T-helper 2 cell treated with Interferon-gamma antibody and Interleukin-4, amounts not matched to agents 5 μg/mL and 100 μg/mL, for 36 hours (primary cell): ENCODE measurements at regions not wholly inside any gene's neighbourhood (a gene's known extent, or its start where the extent isn't known, plus 50 kb on each side); places are given as distances from the start of the nearest gene placed in this dataset.

Experiments
- DNase-seq: peaks from one replicate; pipeline ENCODE4 v3.0.0; 2021; ENCODE audit warnings: low spot score
- H3K27ac Mint-ChIP-seq: one replicate; pipeline ENCODE4 v1.8.0; 2021; ENCODE audit warnings: mild to moderate bottlenecking, mixed read lengths
- H3K27me3 Mint-ChIP-seq: one replicate; pipeline ENCODE4 v1.8.0; 2021; ENCODE audit warnings: low read depth, mixed read lengths
- H3K36me3 Mint-ChIP-seq: one replicate; pipeline ENCODE4 v1.8.0; 2021; ENCODE audit warnings: low read depth, mixed read lengths
- H3K4me1 Mint-ChIP-seq: one replicate; pipeline ENCODE4 v1.8.0; 2021; ENCODE audit warnings: low read depth, mixed read lengths
- H3K4me3 Mint-ChIP-seq: one replicate; pipeline ENCODE4 v1.8.0; 2022; ENCODE audit warnings: mild to moderate bottlenecking, moderate library complexity, mixed read lengths
- H3K9me3 Mint-ChIP-seq: one replicate; pipeline ENCODE4 v1.8.0; 2021; ENCODE audit warnings: mixed read lengths

DNA sequence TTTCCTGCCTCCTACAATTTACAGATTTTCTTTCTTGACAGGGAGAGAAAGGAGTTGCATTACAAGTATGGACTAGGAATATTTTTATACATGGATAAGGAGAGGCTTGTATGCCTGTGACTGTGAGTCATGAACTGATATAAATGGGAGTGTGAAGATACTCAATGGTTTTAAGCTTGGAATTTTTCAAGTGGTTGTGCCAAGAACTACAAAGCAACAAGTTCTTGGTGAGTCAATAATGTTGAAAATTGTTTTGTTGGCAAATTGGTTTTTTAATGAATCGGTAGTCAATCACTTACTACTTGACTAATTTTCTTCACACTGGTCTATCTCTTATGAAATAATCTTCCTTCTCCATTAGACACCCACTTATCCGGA, 58.9 kb upstream of the HMGA2 start:
- H3K36me3 Mint-ChIP-seq, result no peaks in the 10 kb centered on the region
- H3K27me3 Mint-ChIP-seq, result peaks cover 17% of the 10 kb centered on the region
- no peak for DNase-seq
- no peaks in the 10 kb centered on the region for H3K9me3 Mint-ChIP-seq
- no peak overlapping the region for H3K27ac Mint-ChIP-seq
- no peaks in the 10 kb centered on the region for H3K4me1 Mint-ChIP-seq
- no peak overlapping the region for H3K4me3 Mint-ChIP-seq

DNA sequence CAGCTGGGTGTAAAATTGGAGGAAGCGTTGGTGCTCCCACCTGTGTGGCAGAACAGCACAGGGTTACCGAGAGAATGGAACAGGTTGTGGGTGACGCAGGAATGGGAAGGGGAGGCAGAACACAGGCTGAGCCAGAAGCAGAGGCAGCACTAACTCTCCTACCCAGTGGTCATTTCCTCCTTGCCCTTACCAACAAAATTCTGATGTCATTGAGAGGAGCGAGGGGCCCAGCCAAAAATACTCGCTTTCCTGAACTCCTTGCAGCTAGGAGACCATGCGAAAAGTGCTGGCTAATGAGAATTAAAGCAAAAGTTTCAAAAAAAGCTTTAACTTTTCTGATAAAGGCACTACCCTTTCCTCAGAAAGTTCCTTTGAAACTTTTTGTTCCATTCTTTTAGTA, 54.4 kb upstream of the HMGA2 start:
- H3K27ac Mint-ChIP-seq, result no peak overlapping the region
- H3K27me3 Mint-ChIP-seq, result peaks cover 15% of the 10 kb centered on the region
- H3K4me1 Mint-ChIP-seq, result no peaks in the 10 kb centered on the region
- no peaks in the 10 kb centered on the region for H3K36me3 Mint-ChIP-seq
- no peak overlapping the region for H3K4me3 Mint-ChIP-seq
- no peak for DNase-seq
- H3K9me3 Mint-ChIP-seq, result no peaks in the 10 kb centered on the region
